ENCODE measurements at regions not wholly inside any gene's neighbourhood (a gene's known extent, or its start where the extent isn't known, plus 50 kb on each side); places are given as distances from the start of the nearest gene placed in this dataset.
"Not testable (repeated sequence)": the region's sequence is repeated elsewhere in the genome, so short reads cannot be mapped to it uniquely, and the experiment has no call there.

DNA sequence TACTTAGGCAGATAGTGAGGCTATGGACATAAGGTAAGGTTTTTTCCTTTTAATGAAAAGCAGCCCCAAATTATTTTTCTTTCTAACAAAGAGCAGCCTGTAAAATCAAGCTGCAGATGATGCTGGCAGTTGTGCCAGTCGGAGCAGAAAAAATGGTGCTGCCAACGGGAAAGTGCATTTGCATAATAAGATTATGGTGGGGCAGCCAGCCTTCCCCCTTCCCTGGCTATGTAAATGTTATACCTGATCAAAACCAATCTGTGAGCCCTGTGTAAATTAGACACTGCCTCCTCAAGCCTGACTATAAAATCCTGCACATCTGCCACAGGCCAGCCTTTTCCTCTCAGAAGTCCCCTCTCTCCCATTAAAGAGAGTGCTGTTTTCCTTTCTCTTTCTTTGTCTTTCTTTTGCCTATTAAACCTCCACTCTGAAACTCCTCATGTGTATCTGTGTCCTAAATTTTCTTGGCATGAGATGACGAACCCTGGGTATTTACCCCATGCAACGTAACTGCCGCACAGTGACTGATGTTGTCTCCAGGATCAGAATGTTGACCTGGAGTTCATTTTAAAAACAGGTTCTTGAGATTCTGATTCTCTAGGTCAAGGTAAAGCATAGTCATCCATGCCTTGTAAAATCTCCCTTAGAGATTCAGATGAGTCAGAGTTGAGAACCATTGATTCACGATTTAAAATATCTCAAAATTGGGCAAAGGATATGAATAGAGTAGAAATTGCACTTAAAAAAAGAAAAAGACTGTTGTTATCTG is 167.3 kb upstream of the C1GALT1 start:
- Mint-ChIP-seq H3K36me3 (no peaks in the 10 kb centered on the region), H3K4me3 (no peak overlapping the region), H3K9me3 (peaks cover 6% of the 10 kb centered on the region), H3K27ac (no peak overlapping the region), H3K27me3 (ENCODE audit: low read depth) (peaks cover 5% of the 10 kb centered on the region), H3K4me1 (no peaks in the 10 kb centered on the region)
- no peak for DNase-seq (ENCODE audit: low spot score in 2 of 2, unreplicated experiment in 2 of 2)
- TF ChIP-seq, protein P1, sequence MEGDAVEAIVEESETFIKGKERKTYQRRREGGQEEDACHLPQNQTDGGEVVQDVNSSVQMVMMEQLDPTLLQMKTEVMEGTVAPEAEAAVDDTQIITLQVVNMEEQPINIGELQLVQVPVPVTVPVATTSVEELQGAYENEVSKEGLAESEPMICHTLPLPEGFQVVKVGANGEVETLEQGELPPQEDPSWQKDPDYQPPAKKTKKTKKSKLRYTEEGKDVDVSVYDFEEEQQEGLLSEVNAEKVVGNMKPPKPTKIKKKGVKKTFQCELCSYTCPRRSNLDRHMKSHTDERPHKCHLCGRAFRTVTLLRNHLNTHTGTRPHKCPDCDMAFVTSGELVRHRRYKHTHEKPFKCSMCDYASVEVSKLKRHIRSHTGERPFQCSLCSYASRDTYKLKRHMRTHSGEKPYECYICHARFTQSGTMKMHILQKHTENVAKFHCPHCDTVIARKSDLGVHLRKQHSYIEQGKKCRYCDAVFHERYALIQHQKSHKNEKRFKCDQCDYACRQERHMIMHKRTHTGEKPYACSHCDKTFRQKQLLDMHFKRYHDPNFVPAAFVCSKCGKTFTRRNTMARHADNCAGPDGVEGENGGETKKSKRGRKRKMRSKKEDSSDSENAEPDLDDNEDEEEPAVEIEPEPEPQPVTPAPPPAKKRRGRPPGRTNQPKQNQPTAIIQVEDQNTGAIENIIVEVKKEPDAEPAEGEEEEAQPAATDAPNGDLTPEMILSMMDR (IDR thresholded peaks at IDR 0.05; ENCODE audit: unreplicated experiment), result no peak

DNA sequence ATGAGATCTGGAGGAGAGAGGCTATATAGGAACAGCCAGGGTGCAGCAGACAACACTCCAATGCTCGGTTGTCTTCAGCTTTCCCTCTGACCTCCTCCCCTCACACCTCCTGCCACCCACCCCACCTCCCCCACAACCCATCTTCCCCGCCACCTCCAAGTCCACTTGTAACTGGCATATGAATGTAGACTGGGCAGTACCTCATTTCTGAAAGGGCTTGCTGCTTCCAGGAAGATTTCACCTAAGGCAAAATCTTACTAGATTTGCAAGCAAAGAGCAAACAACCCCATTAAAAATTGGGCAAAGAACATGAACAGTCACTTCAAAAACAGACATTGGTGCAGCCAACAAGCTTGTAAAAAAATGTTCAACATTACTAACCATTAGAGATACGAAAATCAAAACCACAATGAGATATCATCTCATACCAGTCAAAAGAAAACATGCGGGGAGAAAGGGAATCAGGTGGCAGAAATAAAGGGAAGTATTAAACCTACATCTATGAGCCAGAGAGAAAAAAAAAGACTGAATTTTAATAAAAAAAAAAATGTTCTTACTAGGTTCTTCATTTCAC is 164.6 kb upstream of the C1GALT1 start:
- H3K9me3 Mint-ChIP-seq, result no peaks in the 10 kb centered on the region
- no peaks in the 10 kb centered on the region for H3K4me1 Mint-ChIP-seq
- no peak for DNase-seq (ENCODE audit: low spot score in 2 of 2, unreplicated experiment in 2 of 2)
- H3K27me3 Mint-ChIP-seq (ENCODE audit: low read depth), result peaks cover 5% of the 10 kb centered on the region
- no peak overlapping the region for H3K4me3 Mint-ChIP-seq
- no peaks in the 10 kb centered on the region for H3K36me3 Mint-ChIP-seq
- TF ChIP-seq, protein P1 (IDR thresholded peaks at IDR 0.05; ENCODE audit: unreplicated experiment), result no peak
- no peak overlapping the region for H3K27ac Mint-ChIP-seq

DNA sequence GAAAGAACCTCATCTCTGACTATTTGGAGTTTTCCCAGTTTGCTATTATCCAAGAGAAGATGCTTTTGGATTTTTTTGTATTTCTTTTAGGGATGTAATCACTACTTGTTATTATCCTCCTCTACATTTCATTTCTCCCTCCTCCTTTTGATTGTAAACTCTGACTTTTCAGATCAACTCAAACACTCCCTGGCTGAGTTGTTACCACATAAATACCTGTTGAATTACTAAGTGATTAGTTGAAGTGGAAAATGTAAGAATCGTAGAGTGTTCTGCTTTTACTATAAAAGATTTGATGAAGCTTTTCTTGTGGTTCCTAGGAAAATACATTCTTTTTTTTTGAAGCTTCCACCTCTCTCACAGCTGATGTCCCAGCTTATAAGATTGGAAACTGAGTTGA is 164.1 kb upstream of the C1GALT1 start:
- Mint-ChIP-seq H3K27ac (no peak overlapping the region), H3K27me3 (ENCODE audit: low read depth) (peaks cover 5% of the 10 kb centered on the region), H3K4me3 (no peak overlapping the region), H3K4me1 (no peaks in the 10 kb centered on the region), H3K9me3 (no peaks in the 10 kb centered on the region), H3K36me3 (no peaks in the 10 kb centered on the region)
- TF ChIP-seq, protein P1 (IDR thresholded peaks at IDR 0.05; ENCODE audit: unreplicated experiment), result no peak
- no peak for DNase-seq (ENCODE audit: low spot score in 2 of 2, unreplicated experiment in 2 of 2)

DNA sequence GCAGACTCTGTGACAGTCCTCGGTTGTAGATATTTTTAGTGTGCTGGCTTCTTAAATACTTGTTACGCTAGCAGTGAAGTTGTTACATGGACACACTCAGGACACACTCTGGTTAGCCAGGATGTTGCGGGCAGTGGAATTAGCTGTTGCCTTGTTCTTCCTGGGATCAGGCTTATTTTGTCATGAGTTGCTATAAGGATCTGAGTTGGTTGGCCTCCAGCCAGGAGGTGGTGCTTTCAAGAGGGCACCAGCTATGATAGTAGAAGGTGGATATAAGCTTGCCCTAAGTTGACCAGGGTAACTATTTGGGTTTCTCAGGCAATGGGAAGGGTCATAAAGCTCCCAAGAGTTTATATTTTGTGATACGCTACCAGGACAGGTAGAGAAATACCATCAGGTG is 150.1 kb upstream of the C1GALT1 start:
- DNase-seq (ENCODE audit: low spot score in 2 of 2, unreplicated experiment in 2 of 2), result no peak
- H3K27me3 Mint-ChIP-seq (ENCODE audit: low read depth), result no peaks in the 10 kb centered on the region
- no peak overlapping the region for H3K27ac Mint-ChIP-seq

DNA sequence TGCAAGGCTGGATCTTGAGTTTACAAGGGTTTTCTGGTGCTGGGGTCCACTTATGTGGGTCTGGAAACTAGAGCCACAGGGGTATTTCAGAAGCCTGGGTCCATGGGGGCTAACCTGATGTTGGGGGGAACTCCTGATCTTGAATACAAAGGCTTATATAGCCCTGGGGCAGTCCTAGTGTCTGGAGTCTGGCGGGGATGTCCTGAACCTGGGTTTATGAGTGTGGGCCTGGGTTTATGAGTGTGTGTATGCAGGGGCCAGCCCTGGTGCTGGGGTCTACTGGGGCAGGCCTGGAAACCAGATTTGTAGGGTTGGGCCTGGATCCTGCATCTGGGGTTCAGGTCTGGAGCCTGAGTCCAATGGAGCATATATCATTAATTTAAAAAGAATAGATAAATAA is 146.5 kb upstream of the C1GALT1 start:
- Mint-ChIP-seq H3K27me3 (ENCODE audit: low read depth) (no peaks in the 10 kb centered on the region), H3K36me3 (no peaks in the 10 kb centered on the region), H3K27ac (no peak overlapping the region), H3K4me1 (no peaks in the 10 kb centered on the region), H3K9me3 (no peaks in the 10 kb centered on the region), H3K4me3 (no peak overlapping the region)
- no peak for DNase-seq (ENCODE audit: low spot score in 2 of 2, unreplicated experiment in 2 of 2)
- TF ChIP-seq, protein P1 (IDR thresholded peaks at IDR 0.05; ENCODE audit: unreplicated experiment), result no peak

More for the DNA sequence above, 150.1 kb upstream of the C1GALT1 start:
- peaks cover 2% of the 10 kb centered on the region for H3K36me3 Mint-ChIP-seq
- no peaks in the 10 kb centered on the region for H3K4me1 Mint-ChIP-seq
- H3K9me3 Mint-ChIP-seq, result peaks cover 23% of the 10 kb centered on the region
- H3K4me3 Mint-ChIP-seq, result no peak overlapping the region
- TF ChIP-seq, protein P1 (IDR thresholded peaks at IDR 0.05; ENCODE audit: unreplicated experiment), result no peak

DNA sequence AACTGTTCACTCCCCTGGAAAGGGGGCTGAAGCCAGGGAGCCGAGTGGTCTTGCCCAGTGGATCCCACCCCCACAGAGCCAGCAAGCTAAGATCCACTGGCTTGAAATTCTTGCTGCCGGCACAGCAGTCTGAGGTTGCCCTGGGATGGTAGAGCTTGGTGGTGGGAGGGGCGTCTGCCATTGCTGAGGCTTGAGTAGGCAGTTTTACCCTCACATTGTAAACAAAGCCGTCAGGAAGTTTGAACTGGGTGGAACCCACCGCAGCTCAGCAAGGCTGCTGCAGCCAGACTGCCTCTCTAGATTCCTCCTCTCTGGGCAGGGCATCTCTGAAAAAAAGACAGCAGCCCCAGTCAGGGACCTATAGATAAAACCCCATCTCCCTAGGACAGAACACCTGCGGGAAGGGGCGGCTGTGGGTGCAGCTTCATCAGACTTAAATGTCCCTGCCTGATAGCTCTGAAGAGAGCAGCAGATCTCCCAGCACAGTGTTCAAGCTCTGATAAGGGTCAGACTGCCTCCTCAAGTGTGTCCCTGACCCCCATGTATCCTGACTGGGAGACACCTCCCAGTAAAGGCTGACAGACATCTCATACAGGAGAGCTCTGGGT is 140.0 kb upstream of the C1GALT1 start:
- H3K36me3 Mint-ChIP-seq; H3K4me3 Mint-ChIP-seq; H3K27ac Mint-ChIP-seq; H3K4me1 Mint-ChIP-seq; H3K27me3 Mint-ChIP-seq (ENCODE audit: low read depth); DNase-seq (ENCODE audit: low spot score in 2 of 2, unreplicated experiment in 2 of 2): not testable (repeated sequence)
- H3K9me3 Mint-ChIP-seq, result peaks cover 12% of the 10 kb centered on the region

Data from mesothelial cell of epicardium (in vitro differentiated cells).